ENCODE measurements at regions not wholly inside any gene's neighbourhood (a gene's known extent, or its start where the extent isn't known, plus 50 kb on each side); places are given as distances from the start of the nearest gene placed in this dataset.

DNA sequence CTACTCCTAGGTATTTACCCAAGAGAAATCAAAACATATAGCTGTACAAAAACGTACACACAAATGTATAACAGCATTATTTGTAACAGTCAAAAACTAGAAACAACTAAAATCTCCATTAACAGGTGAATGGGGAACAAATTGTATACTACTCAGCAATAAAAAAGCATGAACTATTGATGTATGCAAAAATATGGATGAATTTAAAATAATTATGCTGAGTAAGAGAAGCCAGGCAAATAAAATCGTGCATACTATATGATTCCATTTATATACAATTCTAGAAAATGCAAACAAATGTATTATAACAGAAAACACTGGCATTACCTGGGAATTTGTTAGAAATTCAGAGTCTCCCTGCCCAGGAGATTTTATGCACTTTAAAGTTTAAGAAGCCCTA lies 150.1 kb downstream of the GDAP2 start:
- Mint-ChIP-seq H3K27ac (no peak overlapping the region), H3K4me3 (no peak overlapping the region), H3K9me3 (no peaks in the 10 kb centered on the region), H3K27me3 (ENCODE audit: low read depth) (peaks cover 17% of the 10 kb centered on the region), H3K4me1 (ENCODE audit: low read depth) (no peaks in the 10 kb centered on the region), H3K36me3 (ENCODE audit: insufficient read depth in 2 of 2) (no peaks in the 10 kb centered on the region)
- ATAC-seq (replicated peaks in 1 of 2) (no peak), DNase-seq (no peak)

GRCh38 chr1:117780687-117781475 lies 148.5 kb downstream of the GDAP2 start:
- peaks cover 6% of the 10 kb centered on the region for H3K4me1 Mint-ChIP-seq (ENCODE audit: low read depth)
- ATAC-seq (replicated peaks in 1 of 2) (no peak), DNase-seq (no peak)
- no peaks in the 10 kb centered on the region for H3K9me3 Mint-ChIP-seq
- H3K36me3 Mint-ChIP-seq (ENCODE audit: insufficient read depth in 2 of 2): no peaks in the 10 kb centered on the region
- peaks cover 8% of the 10 kb centered on the region for H3K27me3 Mint-ChIP-seq (ENCODE audit: low read depth)
- H3K4me3 Mint-ChIP-seq: no peak overlapping the region
- H3K27ac Mint-ChIP-seq: no peak overlapping the region

- Mint-ChIP-seq H3K27ac (no peak overlapping the region), H3K4me1 (ENCODE audit: low read depth) (peaks cover 6% of the 10 kb centered on the region), H3K9me3 (no peaks in the 10 kb centered on the region), H3K36me3 (ENCODE audit: insufficient read depth in 2 of 2) (no peaks in the 10 kb centered on the region), H3K4me3 (no peak overlapping the region), H3K27me3 (ENCODE audit: low read depth) (peaks cover 15% of the 10 kb centered on the region)
- ATAC-seq (replicated peaks in 1 of 2) (no peak), DNase-seq (no peak)
Measured at GRCh38 chr1:117782056-117782455, 147.4 kb downstream of the GDAP2 start.

DNA sequence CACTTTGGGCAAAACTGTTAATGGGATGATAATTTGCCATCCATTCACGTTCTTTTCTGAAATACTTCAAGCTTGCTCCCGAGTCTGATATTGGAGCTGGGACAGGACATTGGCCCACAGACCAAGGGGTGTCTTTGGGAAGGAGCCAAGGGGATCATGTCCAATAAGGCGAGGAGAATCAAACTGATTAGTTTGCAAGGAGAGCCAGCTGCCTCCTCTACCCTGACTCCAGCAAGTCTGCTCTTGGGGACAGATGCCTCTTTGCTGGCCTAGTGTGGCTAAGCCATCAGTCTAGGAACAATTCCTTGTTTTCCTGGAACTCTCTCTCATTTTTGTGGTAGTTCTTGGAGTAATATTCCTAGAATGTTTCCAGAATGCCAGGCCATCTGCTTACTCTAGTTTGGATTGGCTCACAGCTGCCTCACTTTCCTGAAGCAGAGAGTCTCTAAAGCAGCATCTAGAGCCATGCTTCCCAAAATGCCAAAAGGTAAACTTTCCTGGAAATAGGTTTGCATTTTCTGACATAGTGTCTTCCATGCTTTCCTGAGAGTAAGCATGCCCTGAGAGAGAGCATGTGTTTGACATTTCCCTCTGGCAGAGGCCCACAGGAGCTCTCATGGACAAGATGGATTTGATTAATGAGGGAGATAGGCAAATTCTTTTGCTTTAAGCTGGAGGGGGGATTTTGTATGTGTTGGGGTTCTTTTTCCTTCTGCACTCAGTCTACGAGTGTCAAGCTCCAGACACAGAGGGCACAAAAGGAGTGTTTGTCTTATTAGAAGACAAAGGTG lies 145.6 kb downstream of the GDAP2 start:
- peaks cover 6% of the 10 kb centered on the region for H3K4me1 Mint-ChIP-seq (ENCODE audit: low read depth)
- DNase-seq (no peak), ATAC-seq (replicated peaks in 1 of 2) (no peak)
- no peaks in the 10 kb centered on the region for H3K36me3 Mint-ChIP-seq (ENCODE audit: insufficient read depth in 2 of 2)
- no peak overlapping the region for H3K4me3 Mint-ChIP-seq
- peaks cover 15% of the 10 kb centered on the region for H3K27me3 Mint-ChIP-seq (ENCODE audit: low read depth)
- no peak overlapping the region for H3K27ac Mint-ChIP-seq
- H3K9me3 Mint-ChIP-seq: no peaks in the 10 kb centered on the region

DNA sequence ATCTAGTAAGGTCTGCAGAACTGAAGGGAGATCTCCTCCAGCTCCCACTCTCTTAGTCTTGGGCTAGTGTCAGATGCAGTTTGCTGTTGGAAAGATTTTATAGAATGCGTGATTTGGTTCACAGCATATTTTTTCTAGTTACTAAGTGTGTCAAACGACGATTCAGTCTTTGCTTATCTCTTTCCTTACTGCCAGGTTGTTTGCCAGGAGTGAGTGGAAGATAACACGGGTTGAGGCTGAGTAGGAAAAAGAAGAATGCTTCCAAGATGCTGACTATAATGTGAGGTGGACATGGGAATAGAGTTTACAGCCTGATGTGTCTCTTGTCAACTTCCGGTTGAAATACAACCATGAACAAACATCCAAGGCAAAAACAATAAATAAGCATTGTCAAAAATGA lies 141.4 kb downstream of the GDAP2 start:
- H3K36me3 Mint-ChIP-seq (ENCODE audit: insufficient read depth in 2 of 2): no peaks in the 10 kb centered on the region
- H3K4me3 Mint-ChIP-seq: no peak overlapping the region
- H3K9me3 Mint-ChIP-seq: no peaks in the 10 kb centered on the region
- peaks cover 6% of the 10 kb centered on the region for H3K4me1 Mint-ChIP-seq (ENCODE audit: low read depth)
- H3K27me3 Mint-ChIP-seq (ENCODE audit: low read depth): peaks cover 17% of the 10 kb centered on the region
- DNase-seq: no peak
- no peak overlapping the region for H3K27ac Mint-ChIP-seq
- ATAC-seq (replicated peaks in 1 of 2): no peak

GRCh38 chr1:117793413-117793812 lies 136.0 kb downstream of the GDAP2 start:
- ATAC-seq (replicated peaks in 1 of 2) (no peak), DNase-seq (no peak)
- Mint-ChIP-seq H3K27me3 (ENCODE audit: low read depth) (peaks cover 10% of the 10 kb centered on the region), H3K4me1 (ENCODE audit: low read depth) (no peaks in the 10 kb centered on the region), H3K9me3 (no peaks in the 10 kb centered on the region), H3K27ac (no peak overlapping the region), H3K36me3 (ENCODE audit: insufficient read depth in 2 of 2) (no peaks in the 10 kb centered on the region), H3K4me3 (no peak overlapping the region)

DNA sequence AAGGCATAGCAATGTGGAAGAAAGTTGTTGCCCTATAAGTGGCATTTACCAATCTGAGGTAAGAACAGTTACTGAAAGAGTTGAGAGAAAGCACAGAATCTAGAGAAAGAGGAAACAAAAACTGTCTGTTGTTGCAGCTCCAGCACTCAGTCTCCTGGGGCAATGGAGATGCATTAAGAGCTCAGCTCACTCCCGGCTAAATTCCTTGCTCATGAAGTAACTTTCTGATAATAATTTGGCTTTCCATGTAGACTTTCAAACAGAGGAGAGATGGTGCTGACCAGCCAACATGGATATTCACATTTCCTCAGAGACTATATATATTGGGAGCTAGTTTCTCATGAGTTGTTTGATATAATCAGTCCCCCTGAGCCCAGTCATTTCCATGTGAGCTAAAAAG lies 135.3 kb downstream of the GDAP2 start:
- Mint-ChIP-seq H3K4me3 (no peak overlapping the region), H3K27me3 (ENCODE audit: low read depth) (peaks cover 10% of the 10 kb centered on the region), H3K9me3 (no peaks in the 10 kb centered on the region), H3K36me3 (ENCODE audit: insufficient read depth in 2 of 2) (no peaks in the 10 kb centered on the region), H3K27ac (no peak overlapping the region), H3K4me1 (ENCODE audit: low read depth) (no peaks in the 10 kb centered on the region)
- DNase-seq (no peak), ATAC-seq (replicated peaks in 1 of 2) (no peak)

GRCh38 chr1:117795190-117795589 lies 134.2 kb downstream of the GDAP2 start:
- Mint-ChIP-seq H3K9me3 (no peaks in the 10 kb centered on the region), H3K27ac (no peak overlapping the region), H3K4me1 (ENCODE audit: low read depth) (no peaks in the 10 kb centered on the region), H3K36me3 (ENCODE audit: insufficient read depth in 2 of 2) (no peaks in the 10 kb centered on the region), H3K4me3 (no peak overlapping the region), H3K27me3 (ENCODE audit: low read depth) (peaks cover 12% of the 10 kb centered on the region)
- DNase-seq (no peak), ATAC-seq (replicated peaks in 1 of 2) (no peak)

GRCh38 chr1:117795792-117796191 lies 133.6 kb downstream of the GDAP2 start:
- Mint-ChIP-seq H3K27me3 (ENCODE audit: low read depth) (peaks cover 18% of the 10 kb centered on the region), H3K9me3 (no peaks in the 10 kb centered on the region), H3K4me1 (ENCODE audit: low read depth) (peaks cover 4% of the 10 kb centered on the region), H3K36me3 (ENCODE audit: insufficient read depth in 2 of 2) (no peaks in the 10 kb centered on the region), H3K27ac (no peak overlapping the region), H3K4me3 (no peak overlapping the region)
- no peak for ATAC-seq (replicated peaks in 1 of 2)
- no peak for DNase-seq

- Mint-ChIP-seq H3K4me3 (no peak overlapping the region), H3K9me3 (no peaks in the 10 kb centered on the region), H3K36me3 (ENCODE audit: insufficient read depth in 2 of 2) (no peaks in the 10 kb centered on the region), H3K27ac (no peak overlapping the region), H3K4me1 (ENCODE audit: low read depth) (peaks cover 4% of the 10 kb centered on the region), H3K27me3 (ENCODE audit: low read depth) (peaks cover 18% of the 10 kb centered on the region)
- ATAC-seq (replicated peaks in 1 of 2) (no peak), DNase-seq (no peak)
Measured at GRCh38 chr1:117796226-117796625, 133.2 kb downstream of the GDAP2 start.

DNA sequence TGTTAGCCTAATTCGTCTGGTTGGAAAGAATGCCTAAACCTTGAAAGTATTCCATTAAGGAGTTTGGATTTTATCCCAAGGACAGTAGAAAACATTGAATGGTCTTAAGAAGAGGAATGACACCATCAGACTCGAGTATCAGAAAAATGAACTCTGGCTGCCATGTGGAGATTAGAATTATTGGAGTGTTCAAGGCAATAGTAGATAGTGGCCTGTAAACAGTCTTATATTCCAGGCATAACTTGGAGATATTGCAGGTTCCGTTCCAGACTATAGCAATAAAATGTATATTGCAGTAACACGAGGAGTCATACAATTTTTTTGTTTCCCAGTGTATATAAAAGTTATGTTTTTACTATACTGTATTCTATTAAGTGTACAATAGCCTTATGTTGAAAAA lies 130.9 kb downstream of the GDAP2 start:
- Mint-ChIP-seq H3K4me1 (ENCODE audit: low read depth) (peaks cover 4% of the 10 kb centered on the region), H3K36me3 (ENCODE audit: insufficient read depth in 2 of 2) (no peaks in the 10 kb centered on the region), H3K4me3 (no peak overlapping the region), H3K27me3 (ENCODE audit: low read depth) (peaks cover 19% of the 10 kb centered on the region), H3K9me3 (no peaks in the 10 kb centered on the region), H3K27ac (no peak overlapping the region)
- ATAC-seq (replicated peaks in 1 of 2): no peak
- DNase-seq: no peak

DNA sequence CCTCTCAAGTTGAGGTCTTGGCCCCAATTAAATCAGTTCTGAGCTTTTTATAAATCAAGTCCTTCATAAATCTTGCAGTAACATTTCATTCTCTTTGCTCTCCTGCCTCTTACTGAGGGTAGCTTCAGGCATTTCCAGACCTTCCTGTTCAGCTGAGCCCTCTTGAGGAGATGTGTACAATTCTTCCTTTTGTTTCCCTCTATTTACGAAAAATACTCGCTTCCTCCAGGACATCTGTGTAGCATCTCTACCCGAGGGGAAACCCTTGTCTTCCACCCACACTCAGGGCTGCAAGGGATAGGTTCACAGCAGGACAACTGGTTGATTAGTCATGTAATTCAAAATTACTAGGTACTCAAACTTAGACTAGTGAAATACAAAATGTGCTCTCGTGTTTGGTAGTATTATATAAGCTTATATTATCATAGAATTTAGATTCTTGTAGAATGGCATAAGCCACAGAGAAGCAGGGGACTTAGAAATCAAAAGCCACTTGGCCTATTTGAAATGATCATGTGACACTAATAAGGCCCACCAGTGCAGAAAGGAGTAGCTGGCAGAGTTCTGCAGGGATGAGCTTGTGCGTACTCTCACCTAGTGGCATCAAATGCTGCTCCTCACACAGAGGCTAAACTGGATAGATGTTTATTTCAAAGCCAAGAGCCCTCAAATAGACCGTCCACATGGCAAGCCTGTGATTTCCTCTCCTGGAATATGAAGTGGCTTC lies 126.7 kb downstream of the GDAP2 start:
- H3K27ac Mint-ChIP-seq: no peak overlapping the region
- no peak overlapping the region for H3K4me3 Mint-ChIP-seq
- peaks cover 4% of the 10 kb centered on the region for H3K4me1 Mint-ChIP-seq (ENCODE audit: low read depth)
- H3K27me3 Mint-ChIP-seq (ENCODE audit: low read depth): peaks cover 36% of the 10 kb centered on the region
- DNase-seq: no peak
- no peak for ATAC-seq (replicated peaks in 1 of 2)
- H3K36me3 Mint-ChIP-seq (ENCODE audit: insufficient read depth in 2 of 2): no peaks in the 10 kb centered on the region
- peaks cover 0 to 1% of the 10 kb centered on the region in 2 donors for H3K9me3 Mint-ChIP-seq

DNA sequence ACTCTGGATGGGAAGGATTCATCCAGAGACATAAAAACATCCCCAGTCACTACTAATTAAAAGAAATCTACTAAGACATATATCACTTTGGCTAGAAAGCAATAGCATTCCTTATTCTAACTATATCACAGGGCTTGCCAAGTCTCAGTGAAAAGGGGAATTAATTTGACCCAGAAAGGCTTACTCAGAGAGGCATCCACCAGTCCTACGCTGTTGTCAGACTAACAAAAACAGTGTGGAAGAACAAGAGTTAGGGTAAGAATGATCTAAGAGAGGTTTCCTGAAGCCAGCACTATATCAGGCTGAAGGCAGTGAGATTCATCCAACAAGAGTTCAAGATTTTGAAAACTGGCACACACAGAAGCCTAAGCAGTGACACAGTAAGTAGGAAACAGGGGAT lies 126.1 kb downstream of the GDAP2 start:
- Mint-ChIP-seq H3K9me3 (peaks cover 0 to 1% of the 10 kb centered on the region in 2 donors), H3K27ac (no peak overlapping the region), H3K4me1 (ENCODE audit: low read depth) (peaks cover 4% of the 10 kb centered on the region), H3K27me3 (ENCODE audit: low read depth) (peaks cover 36% of the 10 kb centered on the region), H3K36me3 (ENCODE audit: insufficient read depth in 2 of 2) (no peaks in the 10 kb centered on the region), H3K4me3 (no peak overlapping the region)
- DNase-seq (no peak), ATAC-seq (replicated peaks in 1 of 2) (no peak)
